ENCODE measurements at regions not wholly inside any gene's neighbourhood (a gene's known extent, or its start where the extent isn't known, plus 50 kb on each side); places are given as distances from the start of the nearest gene placed in this dataset.

- no peaks in the 10 kb centered on the region for H4K20me1 ChIP-seq (ENCODE audit: control insufficient read depth, insufficient read depth, insufficient read length)
- Mint-ChIP-seq H3K27ac (no peak overlapping the region), H3K27me3 (ENCODE audit: low read depth) (no peaks in the 10 kb centered on the region), H3K9me3 (peaks cover 2 to 3% of the 10 kb centered on the region in 2 experiments; a peak in 1 of 5 replicates), H3K36me3 (ENCODE audit: insufficient read depth in 1 of 3, low read depth in 3 of 3) (no peaks in the 10 kb centered on the region; a peak in 1 of 7 replicates), H3K4me1 (no peaks in the 10 kb centered on the region), H3K4me3 (no peak overlapping the region)
- no peak overlapping the region for H3K4me2 ChIP-seq (ENCODE audit: insufficient read depth, insufficient read length, low read length)
- no peaks in the 10 kb centered on the region for H3K23me2 ChIP-seq (ENCODE audit: insufficient read length, low read depth, low read length, poor library complexity, severe bottlenecking)
- no peak overlapping the region for H3K27ac ChIP-seq (ENCODE audit: insufficient read length, low read depth, low read length)
- no peak overlapping the region for H2BK12ac ChIP-seq (ENCODE audit: insufficient read length, low read depth, low read length)
- no peak overlapping the region for H3T11ph ChIP-seq (ENCODE audit: low read length)
- H4K91ac ChIP-seq (ENCODE audit: insufficient read length, low read depth, low read length), result no peak overlapping the region
- H3K4me1 ChIP-seq (ENCODE audit: insufficient read depth, low read length), result no peaks in the 10 kb centered on the region
- H3K56ac ChIP-seq (ENCODE audit: insufficient read length, low read depth, low read length), result no peak overlapping the region
- TF ChIP-seq, protein P1, sequence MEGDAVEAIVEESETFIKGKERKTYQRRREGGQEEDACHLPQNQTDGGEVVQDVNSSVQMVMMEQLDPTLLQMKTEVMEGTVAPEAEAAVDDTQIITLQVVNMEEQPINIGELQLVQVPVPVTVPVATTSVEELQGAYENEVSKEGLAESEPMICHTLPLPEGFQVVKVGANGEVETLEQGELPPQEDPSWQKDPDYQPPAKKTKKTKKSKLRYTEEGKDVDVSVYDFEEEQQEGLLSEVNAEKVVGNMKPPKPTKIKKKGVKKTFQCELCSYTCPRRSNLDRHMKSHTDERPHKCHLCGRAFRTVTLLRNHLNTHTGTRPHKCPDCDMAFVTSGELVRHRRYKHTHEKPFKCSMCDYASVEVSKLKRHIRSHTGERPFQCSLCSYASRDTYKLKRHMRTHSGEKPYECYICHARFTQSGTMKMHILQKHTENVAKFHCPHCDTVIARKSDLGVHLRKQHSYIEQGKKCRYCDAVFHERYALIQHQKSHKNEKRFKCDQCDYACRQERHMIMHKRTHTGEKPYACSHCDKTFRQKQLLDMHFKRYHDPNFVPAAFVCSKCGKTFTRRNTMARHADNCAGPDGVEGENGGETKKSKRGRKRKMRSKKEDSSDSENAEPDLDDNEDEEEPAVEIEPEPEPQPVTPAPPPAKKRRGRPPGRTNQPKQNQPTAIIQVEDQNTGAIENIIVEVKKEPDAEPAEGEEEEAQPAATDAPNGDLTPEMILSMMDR (conservative IDR thresholded peaks at IDR 0.05), result no peak
- H3K23ac ChIP-seq (ENCODE audit: insufficient read length, low read depth, low read length), result no peak overlapping the region
- H2BK5ac ChIP-seq (ENCODE audit: insufficient read length, low read length), result no peak overlapping the region
- no peak overlapping the region for H2AFZ ChIP-seq (ENCODE audit: low read length)
- no peak overlapping the region for H3K18ac ChIP-seq (ENCODE audit: insufficient read length, low read depth, low read length)
- no peaks in the 10 kb centered on the region for H3K9me3 ChIP-seq (ENCODE audit: control insufficient read depth, low read depth, low read length)
- no peak overlapping the region for H4K8ac ChIP-seq (replicated peaks; ENCODE audit: insufficient read length, low read depth, low read length)
- no peak for DNase-seq
- no peak overlapping the region for H3K4ac ChIP-seq (ENCODE audit: low read depth, low read length)
- H2AK5ac ChIP-seq (ENCODE audit: insufficient read length, low read length), result no peak overlapping the region
- no peak overlapping the region for H4K5ac ChIP-seq (ENCODE audit: insufficient read length, low read depth, low read length)
- no peaks in the 10 kb centered on the region for H3K79me1 ChIP-seq (ENCODE audit: insufficient read depth, low read depth, low read length, poor library complexity, severe bottlenecking)
- no peak overlapping the region for H2BK20ac ChIP-seq (ENCODE audit: low read depth, low read length, poor library complexity, severe bottlenecking)
- no peak overlapping the region for H2BK120ac ChIP-seq (ENCODE audit: low read depth, low read length, poor library complexity, severe bottlenecking)
- no peak overlapping the region for H3K9ac ChIP-seq (ENCODE audit: extremely low read depth, insufficient read length, low read length)
- H2BK15ac ChIP-seq (ENCODE audit: low read depth, low read length), result no peak overlapping the region
- H3K79me2 ChIP-seq (ENCODE audit: insufficient read depth, low read length), result no peaks in the 10 kb centered on the region
- no peak overlapping the region for H3K14ac ChIP-seq (ENCODE audit: insufficient read depth, low read length)
- no peaks in the 10 kb centered on the region for H3K27me3 ChIP-seq (ENCODE audit: insufficient read depth, low read length)
Observed at GRCh38 chr4:115803825-115804224, 690.4 kb upstream of the NDST4 start.
